ENCODE measurements at regions not wholly inside any gene's neighbourhood (a gene's known extent, or its start where the extent isn't known, plus 50 kb on each side); places are given as distances from the start of the nearest gene placed in this dataset.

DNA sequence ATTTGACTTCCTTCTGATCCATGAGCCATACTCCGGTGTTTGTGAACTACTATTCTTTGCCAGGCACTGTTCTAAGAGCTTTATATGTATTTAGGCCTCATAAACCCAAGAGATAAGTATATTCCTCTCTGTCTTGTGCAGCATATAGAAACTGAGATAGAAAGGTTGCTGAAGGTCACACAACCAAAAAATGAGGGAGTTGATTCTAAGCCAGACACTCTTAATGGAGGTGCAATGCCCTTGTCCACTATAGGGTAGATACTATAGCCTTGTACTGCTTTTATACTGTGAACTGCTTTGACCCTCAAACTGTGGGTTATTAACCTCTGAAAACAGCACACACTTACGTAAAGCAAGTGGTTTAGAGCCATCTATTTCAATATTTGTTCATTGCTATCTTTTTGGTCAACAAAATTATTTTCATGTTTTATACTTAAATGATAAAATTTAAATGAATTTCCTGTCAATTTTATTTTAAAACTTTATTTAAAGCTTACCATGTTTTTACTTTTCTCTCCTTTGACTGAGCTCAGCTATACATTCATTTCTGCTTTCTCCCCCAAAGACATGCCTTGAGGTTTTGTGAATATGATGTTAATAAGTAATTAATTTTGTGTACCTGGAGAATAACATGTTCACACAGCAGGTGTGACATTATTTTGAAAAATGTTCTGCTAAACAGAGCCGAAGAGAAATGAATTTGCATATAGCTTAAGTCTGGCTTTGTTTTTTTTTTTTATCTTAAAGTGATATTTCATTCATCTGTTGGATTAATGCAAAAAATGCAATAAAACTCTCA is 687.3 kb downstream of the DNAJB9 start (continued):
- TF ChIP-seq STAG1 (CRISPR knock-in tag; IDR thresholded peaks at IDR 0.05) = no peak
- TF ChIP-seq TBX3 (IDR thresholded peaks at IDR 0.05; ENCODE audit: borderline replicate concordance) = no peak
- TF ChIP-seq, protein P1, sequence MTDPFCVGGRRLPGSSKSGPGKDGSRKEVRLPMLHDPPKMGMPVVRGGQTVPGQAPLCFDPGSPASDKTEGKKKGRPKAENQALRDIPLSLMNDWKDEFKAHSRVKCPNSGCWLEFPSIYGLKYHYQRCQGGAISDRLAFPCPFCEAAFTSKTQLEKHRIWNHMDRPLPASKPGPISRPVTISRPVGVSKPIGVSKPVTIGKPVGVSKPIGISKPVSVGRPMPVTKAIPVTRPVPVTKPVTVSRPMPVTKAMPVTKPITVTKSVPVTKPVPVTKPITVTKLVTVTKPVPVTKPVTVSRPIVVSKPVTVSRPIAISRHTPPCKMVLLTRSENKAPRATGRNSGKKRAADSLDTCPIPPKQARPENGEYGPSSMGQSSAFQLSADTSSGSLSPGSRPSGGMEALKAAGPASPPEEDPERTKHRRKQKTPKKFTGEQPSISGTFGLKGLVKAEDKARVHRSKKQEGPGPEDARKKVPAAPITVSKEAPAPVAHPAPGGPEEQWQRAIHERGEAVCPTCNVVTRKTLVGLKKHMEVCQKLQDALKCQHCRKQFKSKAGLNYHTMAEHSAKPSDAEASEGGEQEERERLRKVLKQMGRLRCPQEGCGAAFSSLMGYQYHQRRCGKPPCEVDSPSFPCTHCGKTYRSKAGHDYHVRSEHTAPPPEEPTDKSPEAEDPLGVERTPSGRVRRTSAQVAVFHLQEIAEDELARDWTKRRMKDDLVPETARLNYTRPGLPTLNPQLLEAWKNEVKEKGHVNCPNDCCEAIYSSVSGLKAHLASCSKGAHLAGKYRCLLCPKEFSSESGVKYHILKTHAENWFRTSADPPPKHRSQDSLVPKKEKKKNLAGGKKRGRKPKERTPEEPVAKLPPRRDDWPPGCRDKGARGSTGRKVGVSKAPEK (CRISPR knock-in tag; IDR thresholded peaks at IDR 0.05; ENCODE audit: borderline replicate concordance) = no peak
- no peak for TF ChIP-seq ZNF850 (CRISPR knock-in tag; conservative IDR thresholded peaks at IDR 0.05)
- TF ChIP-seq ARHGAP35 (CRISPR knock-in tag; IDR thresholded peaks at IDR 0.05; ENCODE audit: borderline replicate concordance) = no peak
- no peak for TF ChIP-seq SSRP1 (CRISPR knock-in tag; IDR thresholded peaks at IDR 0.05)

DNA sequence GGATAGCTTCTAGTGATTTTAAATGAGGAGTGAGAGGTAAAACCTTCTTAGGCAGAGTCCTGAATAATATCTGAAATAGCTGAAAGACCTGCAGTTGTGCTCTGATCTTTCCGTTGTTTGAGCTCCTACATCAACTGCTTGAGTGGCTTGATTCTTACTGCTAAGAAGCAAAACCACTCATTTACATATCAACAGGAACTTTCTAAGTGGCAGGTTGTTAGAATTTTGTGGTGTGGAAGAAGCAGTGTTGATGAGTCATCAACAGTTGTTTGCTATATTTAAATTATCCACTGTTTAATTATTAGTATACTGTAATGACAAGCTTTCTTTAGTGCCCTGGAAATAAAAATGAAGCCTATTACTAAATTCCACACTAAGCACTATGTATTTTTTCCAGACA is 689.5 kb downstream of the DNAJB9 start:
- DNase-seq (ENCODE audit: low spot score) = no peak
- Histone ChIP-seq H4K20me1 (ENCODE audit: insufficient read depth, low read length) (no peaks in the 10 kb centered on the region), H3K9ac (ENCODE audit: insufficient read depth, low read depth, low read length) (no peak overlapping the region), H3K4me3 (replicated peaks in 1 of 3; ENCODE audit: insufficient read depth in 1 of 3, low read depth in 2 of 3, low read length in 3 of 3) (no peak overlapping the region), H3K36me3 (replicated peaks in 1 of 2; ENCODE audit: control insufficient read depth in 1 of 2, insufficient read depth in 2 of 2, low read length in 2 of 2) (no peaks in the 10 kb centered on the region), H3K27me3 (ENCODE audit: control insufficient read depth in 1 of 2, insufficient read depth in 2 of 2, low read length in 2 of 2) (no peaks in the 10 kb centered on the region), H3K4me2 (ENCODE audit: low read depth, low read length) (no peak overlapping the region), H3K9me3 (ENCODE audit: low read length) (peaks cover 6% of the 10 kb centered on the region; the same call in 1 of the 2 replicates), H3K79me2 (ENCODE audit: insufficient read depth, low read length) (no peaks in the 10 kb centered on the region), H2AFZ (ENCODE audit: low read length) (no peak overlapping the region), H3K27ac (ENCODE audit: extremely low read length, insufficient read depth, low read length) (no peak overlapping the region), H3K4me1 (ENCODE audit: insufficient read depth, low read length) (no peaks in the 10 kb centered on the region)
- no TSS peak for BruUV-seq (replicated peaks)
- 50% methylated on average over 1 of the region's 1 CpG for WGBS (ENCODE audit: low lambda C conversion rate)
- ATAC-seq = no peak
- in situ Hi-C loops (cut with HindIII; ENCODE audit: extremely low pct_ligation_motif_present, low pct_unique_long_range_greater_than_20kb) = no loop called here
- ChIA-PET CTCF (ENCODE audit: low intra/inter-chr PET ratio, low total read pairs) (no interaction called here), POLR2A (no interaction called here)
- TF ChIP-seq CCAR2 (optimal IDR thresholded peaks at IDR 0.05; ENCODE audit: low read depth, low read length) (no peak), TRIM24 (CRISPR knock-in tag; IDR thresholded peaks at IDR 0.05) (no peak), ZNF788 (CRISPR knock-in tag; IDR thresholded peaks at IDR 0.05; ENCODE audit: borderline replicate concordance) (no peak), ZSCAN20 (CRISPR knock-in tag; IDR thresholded peaks at IDR 0.05; ENCODE audit: borderline replicate concordance) (no peak)
- intact Hi-C loops (cut with micrococcal nuclease; ENCODE audit: unreplicated experiment) = no loop called here
- FAIRE-seq = no peak
